Colonic mucosa (tissue), 4 donors: ENCODE measurements at regions not wholly inside any gene's neighbourhood (a gene's known extent, or its start where the extent isn't known, plus 50 kb on each side); places are given as distances from the start of the nearest gene placed in this dataset.

ENCODE experiments used
- DNase-seq: peaks from one replicate; pipeline ENCODE4 v3.0.0-alpha.2; 2020
- H3K27ac ChIP-seq: fragments of 200-600 bp; one replicate; pipeline ENCODE4 v1.8.0; 2021
- H3K27me3 ChIP-seq: fragments of 200-600 bp; one replicate; pipeline ENCODE4 v1.8.0; 2021
- H3K36me3 ChIP-seq: fragments of 200-600 bp; one replicate; pipeline ENCODE4 v1.8.0; 2021
- H3K4me1 ChIP-seq: fragments of 200-600 bp; one replicate; pipeline ENCODE4 v1.8.0; 2021; ENCODE audit warnings: mild to moderate bottlenecking
- H3K4me3 ChIP-seq: fragments of 200-600 bp; one replicate; pipeline ENCODE4 v1.8.0; 2021
- H3K9ac ChIP-seq, 2 donors: one replicate each; pipeline ENCODE4 v1.7.0; 2013; ENCODE audit warnings: control low read depth in 2 of 2, low read depth in 2 of 2, low read length in 2 of 2
- H3K9me3 ChIP-seq: fragments of 200-600 bp; one replicate; pipeline ENCODE4 v1.8.0; 2021
- CTCF ChIP-seq: fragments of 200-600 bp; IDR thresholded peaks from one replicate; pipeline ENCODE4 v1.8.0; 2022; ENCODE audit warnings: antibody characterized with exemption, mild to moderate bottlenecking
- intact Hi-C: fragments of 100-400 bp; cut with DNase I; formaldehyde crosslinking; loops from one replicate; pipeline ENCODE4 v1.14.1; 2022
- donor health status: healthy.
- donor health status: DM: no; HTN: no; CAD: no.
- donor health status: DM: no; HTN: no; CAD: no.

- no peak for DNase-seq
Observed at GRCh38 chr2:121818546-121818945, 63.1 kb downstream of the TSN start.

GRCh38 chr2:121819846-121820245 lies 64.4 kb downstream of the TSN start:
- no peak overlapping the region for H3K4me3 ChIP-seq
- no peak overlapping the region for H3K27ac ChIP-seq
- H3K9ac ChIP-seq: no peak overlapping the region
- intact Hi-C loops: loop anchor here (10.0 kb wide), 1 partner anchor 155 kb away; no protein-coding TSS in a partner anchor
- TF ChIP-seq CTCF: no peak
- H3K4me1 ChIP-seq: no peaks in the 10 kb centered on the region
- no peaks in the 10 kb centered on the region for H3K36me3 ChIP-seq
- H3K9me3 ChIP-seq: no peaks in the 10 kb centered on the region
- no peaks in the 10 kb centered on the region for H3K27me3 ChIP-seq
- DNase-seq: no peak

More at GRCh38 chr2:121818546-121818945, 63.1 kb downstream of the TSN start:
- no peak overlapping the region for H3K9ac ChIP-seq
- no peaks in the 10 kb centered on the region for H3K27me3 ChIP-seq
- no peaks in the 10 kb centered on the region for H3K36me3 ChIP-seq
- H3K9me3 ChIP-seq: no peaks in the 10 kb centered on the region
- H3K4me1 ChIP-seq: no peaks in the 10 kb centered on the region
- no peak overlapping the region for H3K4me3 ChIP-seq
- no peak for TF ChIP-seq CTCF
- H3K27ac ChIP-seq: no peak overlapping the region
- intact Hi-C loops: loop anchor here (10.0 kb wide), 1 partner anchor 156 kb away; no protein-coding TSS in a partner anchor

GRCh38 chr2:121821476-121822158 lies 66.2 kb downstream of the TSN start:
- intact Hi-C loops: no loop called here
- no peak for DNase-seq

GRCh38 chr2:121824264-121824663 lies 68.8 kb downstream of the TSN start:
- TF ChIP-seq CTCF: no peak
- Histone ChIP-seq H3K4me3 (no peak overlapping the region), H3K4me1 (no peaks in the 10 kb centered on the region), H3K9me3 (no peaks in the 10 kb centered on the region), H3K27me3 (no peaks in the 10 kb centered on the region), H3K9ac (no peak overlapping the region), H3K36me3 (no peaks in the 10 kb centered on the region), H3K27ac (no peak overlapping the region)
- intact Hi-C loops: no loop called here
- DNase-seq: no peak

More at GRCh38 chr2:121821476-121822158, 66.2 kb downstream of the TSN start:
- TF ChIP-seq CTCF: no peak
- H3K27me3 ChIP-seq: no peaks in the 10 kb centered on the region
- no peaks in the 10 kb centered on the region for H3K9me3 ChIP-seq
- no peak overlapping the region for H3K9ac ChIP-seq
- no peak overlapping the region for H3K27ac ChIP-seq
- H3K36me3 ChIP-seq: no peaks in the 10 kb centered on the region
- no peaks in the 10 kb centered on the region for H3K4me1 ChIP-seq
- no peak overlapping the region for H3K4me3 ChIP-seq

GRCh38 chr2:121825003-121825950 lies 69.8 kb downstream of the TSN start:
- H3K27ac ChIP-seq: peak overlapping the region; percentile 53
- peak; percentile 69 for DNase-seq
- no peak for TF ChIP-seq CTCF
- no peaks in the 10 kb centered on the region for H3K9me3 ChIP-seq
- no peaks in the 10 kb centered on the region for H3K27me3 ChIP-seq
- intact Hi-C loops: no loop called here
- H3K4me3 ChIP-seq: no peak overlapping the region
- no peaks in the 10 kb centered on the region for H3K36me3 ChIP-seq
- no peak overlapping the region for H3K9ac ChIP-seq
- H3K4me1 ChIP-seq: no peaks in the 10 kb centered on the region
